Neural cell (in vitro differentiated cells): ENCODE measurements at regions not wholly inside any gene's neighbourhood (a gene's known extent, or its start where the extent isn't known, plus 50 kb on each side); places are given as distances from the start of the nearest gene placed in this dataset.

Experiments
- H2AFZ ChIP-seq: fragments of 200-600, 300-800 bp; sonication (generic), shearing (Covaris generic); 2 replicates; pipeline ENCODE4 v1.6.0; 2014; ENCODE audit warnings: low read depth, mild to moderate bottlenecking, antibody characterized with exemption, low read length, moderate library complexity
- H3F3A ChIP-seq: fragments of 200-600 bp; shearing (Covaris generic); 2 replicates; pipeline ENCODE4 v1.6.1; 2016; ENCODE audit warnings: mild to moderate bottlenecking, moderate library complexity, mixed read lengths, antibody characterized with exemption, low read length; ENCODE audit not compliant: insufficient read depth, poor library complexity, severe bottlenecking
- H3K27ac ChIP-seq: fragments of 200-600, 300-800 bp; sonication (generic), shearing (Covaris generic); 2 replicates; pipeline ENCODE4 v1.5.1; 2014; ENCODE audit warnings: mild to moderate bottlenecking, low read length, moderate library complexity
- H3K27me3 ChIP-seq: fragments of 300-800, 200-600 bp; sonication (generic), shearing (Covaris generic); 2 replicates; pipeline ENCODE4 v1.6.0; 2014; ENCODE audit warnings: mild to moderate bottlenecking, low read depth, low read length, moderate library complexity; ENCODE audit not compliant: insufficient read depth
- H3K36me3 ChIP-seq: fragments of 300-800, 200-600 bp; sonication (generic), shearing (Covaris generic); 2 replicates; pipeline ENCODE4 v1.5.1; 2014; ENCODE audit warnings: mild to moderate bottlenecking, antibody characterized with exemption, low read length, moderate library complexity; ENCODE audit not compliant: insufficient read depth
- H3K4me2 ChIP-seq: fragments of 300-800, 200-600 bp; sonication (generic), shearing (Covaris generic); 2 replicates; pipeline ENCODE4 v1.6.0; 2014; ENCODE audit warnings: mild to moderate bottlenecking, low read length
- H3K4me3 ChIP-seq: fragments of 300-800, 200-600 bp; sonication (generic), shearing (Covaris generic); 2 replicates; pipeline ENCODE4 v1.5.1; 2014; ENCODE audit warnings: mild to moderate bottlenecking, low read length, moderate library complexity
- H3K79me2 ChIP-seq: fragments of 200-600 bp; shearing (Covaris generic); replicated peaks from 2 replicates; pipeline ENCODE4 v1.6.0; 2014; ENCODE audit warnings: mild to moderate bottlenecking, low read length, moderate library complexity; ENCODE audit not compliant: insufficient read depth
- H3K9ac ChIP-seq: fragments of 300-800, 200-600 bp; sonication (generic), shearing (Covaris generic); 2 replicates; pipeline ENCODE4 v1.6.1; 2016; ENCODE audit warnings: mild to moderate bottlenecking, low read length, mixed read lengths
- H3K9me2 ChIP-seq: fragments of 200-600 bp; shearing (Covaris generic); 2 replicates; pipeline ENCODE4 v1.6.1; 2016; ENCODE audit warnings: mild to moderate bottlenecking, low read length, mixed read lengths; ENCODE audit not compliant: insufficient read depth
- H3K9me3 ChIP-seq: fragments of 200-600, 300-800 bp; sonication (generic), shearing (Covaris generic); 2 replicates; pipeline ENCODE4 v1.6.1; 2016; ENCODE audit warnings: mild to moderate bottlenecking, mixed run types, low read length, moderate library complexity, mixed read lengths
- H4K20me1 ChIP-seq: fragments of 200-600 bp; shearing (Covaris generic); 2 replicates; pipeline ENCODE4 v1.6.1; 2016; ENCODE audit warnings: mild to moderate bottlenecking, mixed run types; ENCODE audit not compliant: insufficient read depth
- CTCF ChIP-seq: fragments of 450-650 bp; IDR thresholded peaks from 2 replicates; pipeline ENCODE4 v1.5.1; 2014; ENCODE audit warnings: antibody characterized with exemption, mild to moderate bottlenecking, moderate library complexity; ENCODE audit not compliant: poor library complexity, severe bottlenecking
- EP300 ChIP-seq: fragments of 450-650 bp; conservative IDR thresholded peaks from 2 replicates; pipeline ENCODE4 v1.6.1; 2014; ENCODE audit warnings: antibody characterized with exemption, mild to moderate bottlenecking, moderate library complexity; ENCODE audit not compliant: poor library complexity, severe bottlenecking
- EZH2 ChIP-seq: fragments of 200-600, 300-800 bp; shearing (Covaris generic), sonication (generic); IDR thresholded peaks from 2 replicates; pipeline ENCODE4 v1.6.1; 2014; ENCODE audit warnings: antibody characterized with exemption, low read length, borderline replicate concordance, mild to moderate bottlenecking; ENCODE audit not compliant: insufficient read depth, poor library complexity, severe bottlenecking
- MXI1 ChIP-seq: fragments of 450-650 bp; conservative IDR thresholded peaks from 2 replicates; pipeline ENCODE4 v1.6.1; 2014; ENCODE audit warnings: antibody characterized with exemption, mild to moderate bottlenecking; ENCODE audit not compliant: poor library complexity, severe bottlenecking
- POLR2AphosphoS5 ChIP-seq: IDR thresholded peaks from 2 replicates; pipeline ENCODE4 v1.6.1; 2012
- RAD21 ChIP-seq: fragments of 450-650 bp; conservative IDR thresholded peaks from 2 replicates; pipeline ENCODE4 v1.6.1; 2014; ENCODE audit warnings: antibody characterized with exemption, mild to moderate bottlenecking, moderate library complexity
- REST ChIP-seq: IDR thresholded peaks from 2 replicates; pipeline ENCODE4 v1.6.1; 2012; ENCODE audit warnings: borderline replicate concordance
- SMC3 ChIP-seq: fragments of 450-650 bp; conservative IDR thresholded peaks from 2 replicates; pipeline ENCODE4 v1.6.1; 2014; ENCODE audit warnings: antibody characterized with exemption, mild to moderate bottlenecking, moderate library complexity; ENCODE audit not compliant: poor library complexity
- TAF1 ChIP-seq: IDR thresholded peaks from 2 replicates; pipeline ENCODE4 v1.6.1; 2012; ENCODE audit warnings: low read depth

DNA sequence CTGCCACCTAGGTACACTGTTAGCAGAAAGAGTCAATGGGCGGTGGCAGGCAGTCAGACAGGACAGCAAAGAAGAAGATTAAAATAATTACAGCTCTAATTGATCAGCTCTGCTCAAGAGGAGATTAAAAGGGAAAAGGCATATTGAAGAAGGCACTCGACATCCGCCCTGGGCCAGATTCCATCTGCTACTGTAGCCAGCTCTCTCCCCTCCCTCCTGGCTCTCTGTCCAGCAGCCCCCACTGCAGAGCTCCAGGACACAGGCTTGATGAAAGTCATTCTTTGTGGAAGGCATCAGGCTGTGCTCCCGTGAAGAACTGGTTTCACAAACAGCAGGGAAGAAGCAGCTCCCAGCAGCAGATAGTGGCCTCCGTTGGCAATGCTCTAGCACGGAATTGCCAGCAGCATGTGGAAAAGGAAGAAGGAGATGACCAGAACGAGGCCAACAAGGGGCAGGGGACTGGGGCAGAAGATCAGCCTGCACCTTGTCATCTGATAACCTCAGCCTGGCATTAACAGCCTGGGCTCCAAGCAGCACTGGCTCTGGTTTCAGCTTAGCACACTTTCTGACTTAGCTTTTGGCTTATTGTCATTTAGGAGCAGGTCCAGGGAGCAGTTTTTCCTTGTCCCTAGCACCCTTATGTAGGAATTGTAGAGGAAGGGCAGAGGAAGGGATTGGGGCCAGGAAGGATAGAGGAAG lies 465.9 kb downstream of the KIF16B start:
- Histone ChIP-seq H3K27me3 (no peaks in the 10 kb centered on the region), H3K9ac (no peak overlapping the region)

DNA sequence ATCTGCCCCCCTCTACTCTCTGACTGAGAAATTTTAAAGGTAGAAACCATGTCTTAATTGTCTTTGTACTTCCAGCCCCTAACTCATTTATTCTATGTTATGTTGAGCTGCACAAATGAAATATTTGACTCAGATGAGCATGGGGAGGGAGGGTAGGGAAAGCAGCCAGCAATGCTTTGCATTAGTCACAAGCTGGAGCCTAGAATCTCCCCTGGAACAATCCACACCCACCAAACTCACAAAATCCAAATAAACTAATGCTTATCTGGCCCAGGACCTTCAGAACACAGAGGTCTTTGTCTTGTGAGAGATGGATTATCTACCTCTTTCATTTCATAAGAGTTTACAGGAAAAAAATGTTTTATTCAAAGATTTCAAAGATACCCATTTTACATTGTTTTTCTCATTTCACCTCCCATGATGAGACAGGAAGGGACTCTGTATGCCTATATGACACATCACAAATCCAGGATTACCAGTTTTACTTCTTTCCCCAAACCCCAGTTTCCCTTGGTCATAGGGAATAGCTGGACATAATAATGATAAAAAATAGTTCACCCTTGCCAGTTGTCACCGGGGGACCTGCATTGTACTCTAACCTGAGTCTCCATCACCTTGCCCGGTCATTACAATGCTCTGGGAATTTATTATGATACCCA lies 466.9 kb downstream of the KIF16B start:
- Histone ChIP-seq H3K36me3 (no peaks in the 10 kb centered on the region), H3K4me2 (no peak overlapping the region), H3F3A (no peaks in the 10 kb centered on the region), H3K27ac (no peak overlapping the region), H3K9me2 (no peaks in the 10 kb centered on the region), H4K20me1 (no peaks in the 10 kb centered on the region), H3K9ac (no peak overlapping the region), H3K79me2 (no peaks in the 10 kb centered on the region), H3K9me3 (no peaks in the 10 kb centered on the region), H2AFZ (no peak overlapping the region), H3K27me3 (no peaks in the 10 kb centered on the region), H3K4me3 (no peak overlapping the region)
- TF ChIP-seq SMC3 = no peak
- TF ChIP-seq TAF1 = no peak

More for the DNA sequence above, 465.9 kb downstream of the KIF16B start:
- Histone ChIP-seq H3K4me3 (no peak overlapping the region), H3K9me2 (no peaks in the 10 kb centered on the region), H3K79me2 (no peaks in the 10 kb centered on the region), H3F3A (no peaks in the 10 kb centered on the region), H3K36me3 (no peaks in the 10 kb centered on the region), H3K9me3 (no peaks in the 10 kb centered on the region), H2AFZ (no peak overlapping the region), H4K20me1 (no peaks in the 10 kb centered on the region), H3K27ac (no peak overlapping the region), H3K4me2 (no peak overlapping the region)
- TF ChIP-seq POLR2AphosphoS5 (no peak), EP300 (no peak), MXI1 (no peak)

GRCh38 chr20:16104783-16105182 lies 468.5 kb downstream of the KIF16B start:
- H3F3A ChIP-seq = no peaks in the 10 kb centered on the region
- TF ChIP-seq TAF1 (no peak), EZH2 (no peak), MXI1 (no peak), RAD21 (no peak), CTCF (no peak), EP300 (no peak), POLR2AphosphoS5 (no peak), SMC3 (no peak), REST (no peak)
- H3K4me2 ChIP-seq = no peak overlapping the region

More at GRCh38 chr20:16104783-16105182, 468.5 kb downstream of the KIF16B start:
- no peaks in the 10 kb centered on the region for H3K9me2 ChIP-seq
- no peak overlapping the region for H2AFZ ChIP-seq
- no peaks in the 10 kb centered on the region for H3K36me3 ChIP-seq
- H3K9ac ChIP-seq = no peak overlapping the region
- H4K20me1 ChIP-seq = no peaks in the 10 kb centered on the region
- no peaks in the 10 kb centered on the region for H3K79me2 ChIP-seq
- H3K27me3 ChIP-seq = no peaks in the 10 kb centered on the region
- H3K4me3 ChIP-seq = no peak overlapping the region
- H3K9me3 ChIP-seq = no peaks in the 10 kb centered on the region
- H3K27ac ChIP-seq = no peak overlapping the region
